Ectodermal cell (in vitro differentiated cells): ENCODE measurements at regions not wholly inside any gene's neighbourhood (a gene's known extent, or its start where the extent isn't known, plus 50 kb on each side); places are given as distances from the start of the nearest gene placed in this dataset.

Experiments used
- H3K27ac ChIP-seq: 2 replicates; pipeline ENCODE4 v1.7.0; 2013; ENCODE audit warnings: mild to moderate bottlenecking, low read depth, low read length; ENCODE audit not compliant: insufficient read depth, poor library complexity, severe bottlenecking
- H3K27me3 ChIP-seq: 2 replicates; pipeline ENCODE4 v1.7.0; 2013; ENCODE audit warnings: mild to moderate bottlenecking, low read length; ENCODE audit not compliant: insufficient read depth, control insufficient read depth, poor library complexity, severe bottlenecking
- H3K36me3 ChIP-seq: one replicate; pipeline ENCODE4 v1.7.0; 2013; ENCODE audit warnings: low read length; ENCODE audit not compliant: control insufficient read depth, insufficient read depth
- H3K4me1 ChIP-seq: one replicate; pipeline ENCODE4 v1.7.0; 2013; ENCODE audit warnings: low read length; ENCODE audit not compliant: control insufficient read depth, insufficient read depth
- H3K4me3 ChIP-seq: 2 replicates; pipeline ENCODE4 v1.7.0; 2013; ENCODE audit warnings: low read depth, low read length, control low read depth; ENCODE audit not compliant: insufficient read depth
- H3K9me3 ChIP-seq: 2 replicates; pipeline ENCODE4 v1.7.0; 2013; ENCODE audit warnings: mild to moderate bottlenecking, low read length, moderate library complexity; ENCODE audit not compliant: control insufficient read depth
- WGBS, 2 experiments: methylation state at CpG; one replicate each; pipeline ENCODE4 v1.1.7; 2013; ENCODE audit warnings: missing lambda C conversion rate in 2 of 2; 5-methylcytosine and 5-hydroxymethylcytosine counted together

DNA sequence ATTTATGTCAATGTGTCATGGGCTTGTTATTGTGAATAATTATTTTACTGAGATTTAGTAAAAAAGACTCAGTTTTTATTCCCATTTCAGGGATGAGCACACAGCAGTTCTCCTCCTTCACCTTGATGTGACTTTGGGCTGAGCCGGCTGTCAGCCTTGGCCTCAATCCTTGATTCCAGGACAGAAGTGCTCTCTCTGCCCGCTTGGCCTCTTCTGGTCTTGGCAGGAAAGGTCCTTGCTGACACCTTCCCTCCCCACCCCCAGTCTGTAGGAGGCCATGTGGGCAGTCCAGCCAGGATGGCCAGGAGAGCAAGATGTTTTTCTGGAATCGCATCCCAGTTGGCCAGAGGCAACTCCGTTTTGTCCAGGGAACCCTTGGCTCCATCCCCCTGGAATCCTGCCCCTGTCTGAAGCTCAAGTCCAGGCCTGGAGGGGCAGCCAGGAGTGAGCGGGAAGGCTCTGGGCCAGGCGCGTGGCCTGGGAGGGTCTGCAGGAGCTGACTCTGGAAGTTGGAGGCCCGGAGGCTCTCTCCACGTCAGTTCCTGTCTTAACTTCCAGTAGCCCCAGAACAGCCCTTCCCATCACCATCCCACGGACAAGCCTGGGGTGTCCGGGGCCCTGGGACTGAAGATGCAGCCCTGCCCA is 100.9 kb downstream of the PDGFA start:
- no peak overlapping the region for H3K27ac ChIP-seq
- H3K4me1 ChIP-seq = no peaks in the 10 kb centered on the region
- H3K4me3 ChIP-seq = no peak overlapping the region
- H3K9me3 ChIP-seq = no peaks in the 10 kb centered on the region
- no peaks in the 10 kb centered on the region for H3K36me3 ChIP-seq
- WGBS, 2 experiments = 91 to 94% methylated on average over 11 of the region's 11 CpGs
- H3K27me3 ChIP-seq = no peaks in the 10 kb centered on the region

DNA sequence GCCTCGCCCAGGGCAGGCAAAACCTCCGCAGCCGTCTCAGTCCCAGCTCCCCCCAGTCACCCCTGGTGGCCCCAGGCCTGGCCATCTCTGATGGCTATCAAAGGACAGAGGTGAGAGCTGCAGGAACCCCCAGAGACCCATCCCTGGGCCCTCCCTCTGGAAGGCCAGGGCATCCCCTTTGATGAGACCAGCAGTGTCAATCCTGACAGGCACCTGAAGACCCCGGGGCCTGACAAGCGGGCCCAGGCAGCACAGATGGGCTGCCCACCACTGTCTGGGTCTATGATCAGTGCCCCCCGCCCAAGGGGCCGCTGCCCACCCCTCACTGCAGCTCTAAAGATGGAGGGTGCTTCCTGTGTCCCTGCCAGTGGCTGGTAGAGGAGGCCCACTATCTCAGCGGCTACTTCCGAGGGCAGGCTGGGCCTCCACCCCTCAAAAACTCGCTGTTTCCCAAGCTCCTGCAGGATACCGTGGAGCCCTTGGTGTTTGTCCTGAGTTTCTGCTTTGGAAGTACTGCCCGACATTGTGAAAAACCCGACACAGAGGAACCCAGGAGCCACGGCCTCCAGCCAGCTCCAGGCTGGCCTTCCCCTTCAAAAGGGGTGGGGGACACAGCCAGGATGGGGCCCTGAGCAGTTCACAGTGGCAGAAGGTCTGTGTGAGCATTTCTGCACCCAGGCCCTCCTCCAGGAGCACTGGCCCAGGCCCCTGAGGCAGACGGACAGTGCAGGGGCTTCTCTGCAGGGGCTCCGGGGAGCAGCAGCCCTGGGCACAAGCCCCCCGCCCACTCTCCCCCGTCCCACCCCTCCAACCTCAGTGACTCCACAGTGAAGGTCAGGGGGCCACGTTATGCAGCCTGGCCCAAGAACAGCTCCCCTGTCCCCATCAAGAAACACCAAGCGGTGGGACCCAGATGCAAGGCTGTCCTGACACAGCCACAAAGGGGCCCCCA is 99.2 kb downstream of the PDGFA start:
- Histone ChIP-seq H3K4me3 (no peak overlapping the region), H3K27ac (no peak overlapping the region), H3K9me3 (no peaks in the 10 kb centered on the region), H3K27me3 (no peaks in the 10 kb centered on the region), H3K36me3 (no peaks in the 10 kb centered on the region), H3K4me1 (no peaks in the 10 kb centered on the region)
- 86 to 87% methylated on average over 20 of the region's 20 CpGs for WGBS, 2 experiments

DNA sequence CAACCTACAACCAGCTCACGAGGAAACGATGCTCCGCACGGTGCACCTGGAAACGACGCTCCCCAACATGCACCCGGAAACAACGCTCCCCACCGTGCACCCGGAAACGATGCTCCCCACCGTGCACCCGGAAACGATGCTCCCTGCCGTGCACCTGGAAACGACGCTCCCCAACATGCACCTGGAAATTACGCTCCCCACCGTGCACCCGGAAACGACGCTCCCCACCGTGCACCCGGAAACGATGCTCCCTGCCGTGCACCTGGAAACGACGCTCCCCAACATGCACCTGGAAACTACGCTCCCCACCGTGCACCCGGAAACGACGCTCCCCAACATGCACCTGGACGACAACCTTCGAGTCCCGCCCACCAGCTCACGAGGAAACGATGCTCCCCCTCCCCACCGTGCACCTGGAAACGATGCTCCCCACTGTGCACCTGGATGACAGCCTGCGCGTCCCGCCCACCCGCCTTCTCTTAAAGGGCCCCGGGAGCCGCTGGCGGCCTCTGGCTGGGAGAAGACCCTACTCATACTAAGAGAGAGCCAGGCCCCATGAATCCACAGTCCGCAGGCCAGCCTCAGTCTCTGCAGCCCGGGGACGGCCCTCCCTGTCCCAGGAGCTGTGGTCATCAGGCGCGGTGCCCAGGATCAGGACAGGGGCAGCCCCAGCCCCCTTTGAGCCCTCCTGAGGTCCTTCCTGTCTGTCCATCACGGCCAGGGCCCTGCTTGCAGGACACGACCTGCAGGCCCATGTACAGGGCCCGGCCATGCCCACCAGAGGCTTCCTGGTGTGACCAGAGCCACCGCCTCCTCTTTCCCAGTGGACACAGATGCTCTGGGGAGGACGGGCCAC is 98.3 kb downstream of the PDGFA start:
- Histone ChIP-seq H3K36me3 (no peaks in the 10 kb centered on the region), H3K9me3 (no peaks in the 10 kb centered on the region), H3K4me3 (no peak overlapping the region), H3K27me3 (no peaks in the 10 kb centered on the region), H3K27ac (no peak overlapping the region), H3K4me1 (no peaks in the 10 kb centered on the region)
- WGBS, 2 experiments = 76 to 78% methylated on average over 57 of the region's 57 CpGs

GRCh38 chr7:422191-422885 is 97.3 kb downstream of the PDGFA start:
- H3K27me3 ChIP-seq = no peaks in the 10 kb centered on the region
- H3K36me3 ChIP-seq = no peaks in the 10 kb centered on the region
- 86 to 87% methylated on average over 33 of the region's 33 CpGs for WGBS, 2 experiments
- no peaks in the 10 kb centered on the region for H3K9me3 ChIP-seq
- H3K4me1 ChIP-seq = no peaks in the 10 kb centered on the region
- H3K4me3 ChIP-seq = no peak overlapping the region
- H3K27ac ChIP-seq = no peak overlapping the region

DNA sequence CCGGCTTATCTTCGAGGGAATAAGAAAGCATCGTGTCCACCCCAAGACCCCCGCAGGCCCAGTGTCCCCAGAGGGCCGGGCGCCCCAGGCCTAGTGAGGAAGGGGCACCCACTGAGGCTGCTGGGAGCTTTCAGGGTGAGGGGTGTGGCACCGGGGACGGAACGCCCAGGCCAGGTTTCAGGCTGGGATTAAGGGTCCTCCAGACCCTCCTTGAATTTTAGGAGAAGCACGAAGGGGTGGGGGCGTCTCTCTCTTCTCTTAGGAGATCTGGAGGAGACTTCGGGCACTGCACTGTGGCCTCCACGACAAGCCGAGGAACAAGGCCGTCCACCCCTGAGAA is 96.8 kb downstream of the PDGFA start:
- WGBS, 2 experiments = 89 to 90% methylated on average over 15 of the region's 15 CpGs
- Histone ChIP-seq H3K4me1 (no peaks in the 10 kb centered on the region), H3K4me3 (no peak overlapping the region), H3K36me3 (no peaks in the 10 kb centered on the region), H3K27ac (no peak overlapping the region), H3K9me3 (no peaks in the 10 kb centered on the region), H3K27me3 (no peaks in the 10 kb centered on the region)

- no peaks in the 10 kb centered on the region for H3K36me3 ChIP-seq
- no peaks in the 10 kb centered on the region for H3K9me3 ChIP-seq
- no peaks in the 10 kb centered on the region for H3K4me1 ChIP-seq
- no peak overlapping the region for H3K27ac ChIP-seq
- no peak overlapping the region for H3K4me3 ChIP-seq
- WGBS, 2 experiments = 87 to 88% methylated on average over 28 of the region's 28 CpGs
- H3K27me3 ChIP-seq = no peaks in the 10 kb centered on the region
Observed at GRCh38 chr7:423312-424260, 96.1 kb downstream of the PDGFA start.

DNA sequence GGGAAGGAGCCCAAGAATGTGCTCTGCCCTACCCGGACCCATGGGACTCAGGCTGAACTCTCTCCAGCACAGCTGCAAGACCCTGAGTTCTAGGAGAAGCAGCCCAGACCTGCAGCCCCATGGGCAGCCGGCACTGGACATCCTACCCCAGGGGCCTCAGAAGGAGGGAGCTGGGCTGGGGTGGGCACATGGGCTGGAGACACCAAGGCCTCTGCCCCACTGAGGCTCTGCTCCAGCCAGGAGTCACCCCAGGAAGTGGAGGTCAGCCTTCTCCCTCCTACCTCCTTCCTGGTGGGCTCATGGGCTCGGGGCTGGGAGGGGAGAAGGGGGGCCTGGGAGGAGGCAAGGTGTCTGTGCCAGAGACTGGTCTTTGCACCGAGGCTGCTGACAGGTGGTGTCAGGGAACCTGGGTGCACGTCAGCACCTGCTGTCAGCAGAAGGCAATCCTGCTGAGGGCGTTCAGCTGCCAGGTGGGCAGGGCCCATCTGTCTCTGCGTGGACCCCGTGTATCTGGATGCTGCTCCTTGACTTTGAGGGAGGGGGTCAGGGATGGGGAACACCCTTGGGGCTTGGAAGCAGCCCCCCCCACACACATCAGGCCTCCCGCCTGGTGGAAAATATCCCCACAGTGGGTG is 95.2 kb downstream of the PDGFA start:
- H3K36me3 ChIP-seq = no peaks in the 10 kb centered on the region
- WGBS, 2 experiments = 91 to 93% methylated on average over 9 of the region's 9 CpGs
- no peaks in the 10 kb centered on the region for H3K27me3 ChIP-seq
- no peak overlapping the region for H3K4me3 ChIP-seq
- H3K9me3 ChIP-seq = no peaks in the 10 kb centered on the region
- no peaks in the 10 kb centered on the region for H3K4me1 ChIP-seq
- no peak overlapping the region for H3K27ac ChIP-seq

DNA sequence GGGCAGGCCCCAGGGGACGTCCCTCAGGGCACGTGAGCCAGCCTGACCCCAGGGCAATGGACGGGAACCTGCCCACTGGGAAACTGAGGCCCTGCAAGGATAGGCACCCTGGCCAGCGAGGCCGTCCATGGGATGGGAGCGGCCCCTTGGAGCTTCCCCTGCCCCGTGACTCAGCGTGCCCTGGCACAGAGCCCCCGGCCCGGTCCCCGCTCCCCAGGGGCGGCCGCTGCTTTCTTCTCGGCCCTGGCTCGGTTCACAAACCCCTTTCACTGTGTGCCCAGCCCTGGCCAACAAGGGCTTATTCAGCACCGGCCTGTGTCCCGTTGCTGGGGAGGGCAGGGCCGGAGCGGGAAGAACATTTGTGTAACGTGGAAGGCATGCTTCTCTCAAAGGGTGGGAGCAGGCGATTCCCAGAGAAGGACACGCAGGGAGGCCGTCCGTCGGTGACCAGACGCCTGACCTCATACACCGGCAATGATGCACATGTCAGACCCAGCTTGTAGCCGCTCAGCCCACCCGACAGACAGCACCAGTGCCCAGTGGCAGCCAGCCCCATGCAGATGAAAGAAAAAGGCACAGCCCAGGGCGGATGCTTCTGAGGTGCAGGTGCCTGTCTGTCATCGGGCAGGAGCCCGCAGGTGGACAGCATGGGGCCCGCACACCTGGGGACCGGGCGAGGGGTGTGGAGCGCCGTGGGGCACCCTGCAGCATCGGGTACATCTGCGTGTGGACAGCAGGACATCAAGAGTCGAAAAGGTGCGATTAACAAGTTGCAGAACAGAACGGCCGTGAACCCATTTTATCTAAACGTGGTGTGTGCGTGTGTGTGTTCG is 94.5 kb downstream of the PDGFA start:
- Histone ChIP-seq H3K9me3 (no peaks in the 10 kb centered on the region), H3K4me3 (no peak overlapping the region), H3K27ac (no peak overlapping the region), H3K27me3 (no peaks in the 10 kb centered on the region), H3K4me1 (no peaks in the 10 kb centered on the region), H3K36me3 (no peaks in the 10 kb centered on the region)
- WGBS, 2 experiments = 87 to 89% methylated on average over 46 of the region's 46 CpGs
